Inferior parietal cortex (tissue), 1 donor: ENCODE measurements at regions not wholly inside any gene's neighbourhood (a gene's known extent, or its start where the extent isn't known, plus 50 kb on each side); places are given as distances from the start of the nearest gene placed in this dataset.

ENCODE experiments used
- DNase-seq: peaks from one replicate; pipeline ENCODE4 v3.0.0-alpha.2; 2016; ENCODE audit errors: extremely low spot score

DNA sequence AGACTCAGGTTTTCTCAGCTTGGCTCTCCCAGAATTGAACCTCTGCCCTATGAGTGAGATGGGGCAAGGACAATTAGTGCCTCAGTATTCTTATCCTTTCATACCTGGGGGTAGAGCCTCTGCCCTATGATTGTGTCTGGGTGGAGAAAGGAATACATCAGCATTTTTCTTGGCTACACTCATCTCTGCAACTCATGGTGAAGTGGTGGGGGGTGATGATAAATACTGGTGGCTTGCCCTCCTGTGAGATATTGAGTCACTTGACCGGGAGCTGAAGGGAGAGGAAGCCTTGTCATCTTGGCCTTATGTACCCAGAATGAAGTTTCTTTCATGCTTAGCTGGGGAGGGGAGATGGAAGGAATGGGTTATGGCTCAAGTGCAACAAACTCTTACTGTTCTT lies 71.3 kb upstream of the ENOX2 start:
- no peak for DNase-seq

DNA sequence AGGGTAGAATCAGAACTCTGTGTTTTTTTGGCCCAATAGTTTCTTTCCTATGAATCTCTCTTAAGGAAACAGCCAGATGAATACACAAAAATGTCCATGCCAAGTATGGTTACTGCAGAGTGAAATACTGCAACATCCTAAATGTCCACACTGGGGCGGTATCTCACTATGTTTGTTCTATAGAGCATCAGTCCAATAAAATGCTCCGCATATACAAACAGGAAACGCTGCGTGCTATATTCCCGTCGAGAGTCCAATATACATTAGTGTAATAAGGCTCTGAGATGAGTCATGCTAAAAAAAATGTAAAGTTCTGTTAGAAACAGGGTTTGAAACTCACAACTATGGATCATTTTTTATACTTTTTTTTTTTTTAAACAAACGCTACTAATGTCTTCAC lies 72.9 kb upstream of the ENOX2 start:
- peak; percentile 64 for DNase-seq

DNA sequence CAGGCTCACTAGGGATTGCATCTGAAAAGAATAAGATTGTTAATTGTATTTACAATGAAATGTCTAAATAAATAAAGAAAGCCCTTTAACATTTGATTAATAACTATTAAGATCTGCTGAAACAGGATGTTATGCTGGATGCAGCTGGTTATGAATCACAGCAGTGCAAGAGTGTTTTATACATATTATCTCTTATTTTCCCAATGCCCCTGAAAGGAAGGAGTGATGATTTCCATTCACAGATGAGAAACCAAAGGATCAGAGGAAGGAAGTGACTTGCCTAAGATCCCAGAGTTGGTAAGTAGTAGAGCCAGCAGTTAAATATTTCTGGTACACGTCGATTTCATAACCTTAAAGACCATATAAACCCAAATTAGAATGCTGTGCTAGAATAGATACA lies 76.3 kb upstream of the ARHGAP36 start:
- no peak for DNase-seq

DNA sequence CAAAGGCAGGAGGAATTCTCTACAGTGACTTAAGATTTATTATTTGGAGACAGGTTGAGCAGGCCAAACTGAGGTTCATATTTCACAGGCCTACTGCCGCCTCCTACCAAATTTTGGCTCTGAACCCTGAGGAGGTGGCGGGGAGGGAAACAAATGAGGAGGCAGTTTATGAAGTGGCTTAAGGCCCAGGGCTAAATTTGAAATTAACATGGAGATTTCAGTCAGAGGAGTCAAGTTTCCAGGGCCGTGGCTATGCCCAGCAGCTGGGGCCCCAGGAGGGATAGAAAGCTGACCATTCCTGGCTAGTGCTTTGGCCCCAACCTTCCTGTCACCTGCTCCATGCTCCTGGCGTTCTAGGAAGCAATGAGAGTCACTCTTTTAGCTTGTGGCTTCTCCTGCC lies 73.4 kb upstream of the ARHGAP36 start:
- no peak for DNase-seq

DNA sequence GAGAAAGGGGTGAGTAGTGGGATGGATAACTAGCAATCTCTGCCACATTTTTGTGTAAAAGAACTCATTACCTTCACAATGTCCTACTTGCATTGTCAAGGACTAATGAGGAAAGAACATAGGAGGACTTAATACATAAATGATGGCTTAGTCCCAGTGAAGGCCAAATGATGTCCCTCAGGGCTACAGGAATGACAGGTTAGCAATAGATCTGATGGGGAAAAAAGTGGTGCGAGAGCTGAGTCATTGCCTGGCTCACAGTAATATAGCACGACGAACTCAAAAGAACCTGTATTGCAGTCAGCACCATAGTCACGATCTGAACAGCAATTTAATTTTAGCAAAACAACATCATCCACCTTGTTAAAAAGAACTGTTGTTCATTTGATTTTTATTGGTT lies 70.9 kb upstream of the ARHGAP36 start:
- no peak for DNase-seq

DNA sequence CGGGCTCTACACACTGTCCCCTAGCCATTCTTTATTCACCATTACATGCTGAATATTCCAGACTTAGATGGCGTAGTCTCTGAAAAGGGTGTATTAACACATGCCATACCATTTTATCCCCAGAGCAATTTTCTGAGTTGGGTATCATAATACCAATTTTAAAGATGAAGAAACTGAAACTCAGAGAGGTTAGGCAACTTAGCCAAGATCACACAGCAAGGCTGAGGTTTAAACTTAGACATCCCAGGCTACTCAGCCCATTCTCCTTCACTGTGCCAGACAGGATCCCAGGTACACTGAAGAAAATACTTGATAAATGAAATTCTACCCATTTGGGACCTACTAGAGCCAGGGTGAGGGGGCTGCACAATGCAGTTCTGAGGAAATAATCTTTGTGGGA lies 67.4 kb upstream of the ARHGAP36 start:
- DNase-seq = no peak

DNA sequence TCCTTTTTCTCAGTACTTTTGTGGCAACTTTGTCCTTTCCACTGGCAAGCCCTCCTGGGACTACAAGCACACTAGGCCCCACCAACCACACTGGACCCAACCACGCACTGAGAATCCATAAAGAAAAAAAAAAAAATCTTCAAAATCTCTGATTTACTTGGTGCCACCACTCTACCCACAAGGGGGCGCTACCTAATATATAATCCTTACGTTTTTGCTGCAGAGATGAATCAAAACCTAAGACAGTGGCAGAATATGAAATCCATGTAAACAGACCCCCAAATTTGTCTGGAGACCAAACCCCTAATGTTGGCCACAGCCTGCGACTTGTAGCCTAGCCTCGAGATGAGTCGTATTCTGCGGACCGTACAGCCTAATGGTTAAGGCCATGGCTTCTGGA lies 63.5 kb upstream of the ARHGAP36 start:
- DNase-seq = peak; percentile 4

DNA sequence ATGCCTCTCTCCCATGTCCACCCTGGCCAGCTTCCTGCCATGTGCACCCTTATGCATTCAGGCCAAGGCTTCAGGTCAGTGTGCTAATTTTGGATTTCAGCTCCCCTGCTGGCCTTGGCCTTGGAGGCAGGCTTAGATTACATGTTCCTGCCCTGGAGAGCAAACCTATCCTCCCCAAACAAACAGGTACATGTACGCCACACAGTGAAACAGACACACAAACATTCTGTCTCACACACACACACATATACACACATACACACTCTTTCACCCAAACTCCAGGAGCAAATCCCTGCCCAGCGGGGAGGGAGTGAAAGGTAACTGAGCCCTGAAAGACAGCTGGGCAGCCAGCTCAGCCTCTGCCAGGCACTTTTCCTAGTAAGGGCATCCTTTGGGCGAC lies 62.7 kb upstream of the ARHGAP36 start:
- DNase-seq = no peak

DNA sequence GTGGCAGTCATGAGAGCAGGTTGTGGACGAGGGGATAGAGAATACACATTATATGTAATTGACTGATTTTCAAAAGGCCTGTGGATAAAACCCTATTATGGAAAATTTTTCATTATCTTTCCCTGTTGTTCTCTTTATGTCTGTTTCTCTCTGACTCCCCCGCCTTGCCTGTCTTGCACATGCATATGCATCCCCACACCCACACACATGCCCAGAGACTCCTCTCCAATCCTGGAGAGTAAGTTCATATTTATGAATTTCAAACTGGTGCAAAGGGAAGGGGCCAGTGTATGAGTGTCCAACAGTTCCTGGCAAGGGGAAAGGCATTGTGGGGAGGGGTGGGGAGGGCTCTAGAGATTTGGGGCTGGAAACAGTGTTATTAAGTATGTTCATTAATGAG lies 60.8 kb upstream of the ARHGAP36 start:
- no peak for DNase-seq

DNA sequence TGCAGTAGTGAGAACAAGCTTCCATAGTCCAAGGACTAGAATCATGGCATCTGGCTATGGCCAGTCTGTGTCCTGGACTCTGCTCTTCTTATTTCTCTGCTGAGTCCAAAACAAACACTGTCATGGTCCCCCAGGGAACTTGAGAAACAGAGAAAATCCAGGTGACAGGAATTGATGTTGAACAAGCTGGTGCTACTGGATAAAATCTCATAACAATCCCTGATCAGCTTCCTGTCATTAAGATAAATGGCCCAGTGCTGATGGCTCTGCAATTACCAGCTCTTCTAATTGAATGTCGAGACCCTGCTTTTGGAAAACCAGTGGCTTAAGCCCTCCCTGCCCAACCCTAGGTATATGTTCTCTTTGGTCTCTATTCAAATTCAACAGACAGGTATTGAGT lies 58.8 kb upstream of the ARHGAP36 start:
- DNase-seq = no peak
